ENCODE measurements at regions not wholly inside any gene's neighbourhood (a gene's known extent, or its start where the extent isn't known, plus 50 kb on each side); places are given as distances from the start of the nearest gene placed in this dataset.

GRCh38 chr5:68618501-68618900, 402.9 kb downstream of the PIK3R1 start:
- TF ChIP-seq, protein P1, sequence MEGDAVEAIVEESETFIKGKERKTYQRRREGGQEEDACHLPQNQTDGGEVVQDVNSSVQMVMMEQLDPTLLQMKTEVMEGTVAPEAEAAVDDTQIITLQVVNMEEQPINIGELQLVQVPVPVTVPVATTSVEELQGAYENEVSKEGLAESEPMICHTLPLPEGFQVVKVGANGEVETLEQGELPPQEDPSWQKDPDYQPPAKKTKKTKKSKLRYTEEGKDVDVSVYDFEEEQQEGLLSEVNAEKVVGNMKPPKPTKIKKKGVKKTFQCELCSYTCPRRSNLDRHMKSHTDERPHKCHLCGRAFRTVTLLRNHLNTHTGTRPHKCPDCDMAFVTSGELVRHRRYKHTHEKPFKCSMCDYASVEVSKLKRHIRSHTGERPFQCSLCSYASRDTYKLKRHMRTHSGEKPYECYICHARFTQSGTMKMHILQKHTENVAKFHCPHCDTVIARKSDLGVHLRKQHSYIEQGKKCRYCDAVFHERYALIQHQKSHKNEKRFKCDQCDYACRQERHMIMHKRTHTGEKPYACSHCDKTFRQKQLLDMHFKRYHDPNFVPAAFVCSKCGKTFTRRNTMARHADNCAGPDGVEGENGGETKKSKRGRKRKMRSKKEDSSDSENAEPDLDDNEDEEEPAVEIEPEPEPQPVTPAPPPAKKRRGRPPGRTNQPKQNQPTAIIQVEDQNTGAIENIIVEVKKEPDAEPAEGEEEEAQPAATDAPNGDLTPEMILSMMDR (IDR thresholded peaks at IDR 0.05; ENCODE audit: insufficient read depth, low read length): no peak
- no peak for DNase-seq (ENCODE audit: low read depth)
- no peak overlapping the region for H3K4me3 ChIP-seq (ENCODE audit: low read depth, low read length)

DNA sequence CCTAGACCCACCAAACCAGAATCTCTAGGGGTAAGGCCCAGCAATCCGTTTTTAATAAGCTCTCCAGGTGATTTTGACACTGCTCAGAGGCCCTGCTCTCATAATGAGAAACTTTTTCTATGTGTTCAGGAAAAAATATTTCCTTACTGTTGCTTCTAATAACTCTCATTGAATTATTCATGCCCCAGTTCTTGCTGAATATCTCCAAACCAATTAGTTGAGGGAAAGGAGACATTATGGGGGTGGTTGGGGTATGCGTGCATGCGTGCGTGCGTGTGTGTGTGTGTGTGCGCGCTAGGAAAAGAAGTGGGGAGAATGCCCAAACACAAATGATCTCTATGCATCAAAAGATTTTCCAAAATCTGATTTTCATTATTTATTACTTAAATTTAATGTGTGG, 411.4 kb downstream of the PIK3R1 start:
- TF ChIP-seq, protein P1 (IDR thresholded peaks at IDR 0.05; ENCODE audit: insufficient read depth, low read length): no peak
- no peak overlapping the region for H3K4me3 ChIP-seq (ENCODE audit: low read depth, low read length)
- DNase-seq (ENCODE audit: low read depth): no peak

DNA sequence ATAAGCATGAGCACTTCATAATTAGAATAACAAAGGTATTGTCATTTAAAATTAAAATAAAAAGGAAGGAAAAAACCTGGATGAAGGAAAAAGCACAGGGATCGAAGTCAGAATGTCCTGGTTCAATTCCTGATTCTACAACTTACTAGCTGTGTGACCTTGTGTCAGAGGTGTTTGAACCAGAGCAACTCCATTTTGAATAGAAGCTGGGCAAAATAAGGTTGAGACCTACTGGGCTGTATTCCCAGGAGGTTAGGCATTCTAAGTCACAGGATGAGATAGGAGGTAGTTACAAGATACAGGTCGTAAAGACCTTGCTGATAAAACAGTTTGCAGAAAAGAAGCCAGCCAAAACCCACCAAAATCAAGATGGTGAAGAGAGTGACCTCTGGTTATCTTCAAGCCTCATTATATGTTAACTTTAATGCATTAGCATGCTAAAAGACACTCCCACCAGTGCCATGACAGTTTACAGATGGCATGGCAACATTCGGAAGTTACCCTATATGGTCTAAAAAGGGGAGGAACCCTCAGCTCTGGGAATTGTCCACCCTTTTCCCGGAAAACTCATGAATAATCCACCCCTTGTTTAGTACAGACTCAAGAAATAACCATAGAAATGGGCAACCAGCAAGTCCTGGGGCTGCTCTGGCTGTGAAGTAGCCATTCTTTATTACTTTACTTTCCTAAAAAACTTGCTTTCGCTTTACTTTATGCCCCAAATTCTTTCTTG, 412.7 kb downstream of the PIK3R1 start:
- no peak overlapping the region for H3K4me3 ChIP-seq (ENCODE audit: low read depth, low read length)
- TF ChIP-seq, protein P1 (IDR thresholded peaks at IDR 0.05; ENCODE audit: insufficient read depth, low read length): no peak
- DNase-seq (ENCODE audit: low read depth): no peak

- TF ChIP-seq, protein P1 (IDR thresholded peaks at IDR 0.05; ENCODE audit: insufficient read depth, low read length): no peak
- H3K4me3 ChIP-seq (ENCODE audit: low read depth, low read length): no peak overlapping the region
- DNase-seq (ENCODE audit: low read depth): no peak
These were observed 414.8 kb downstream of the PIK3R1 start for GRCh38 chr5:68630354-68630753.

- DNase-seq (ENCODE audit: low read depth): no peak
- TF ChIP-seq, protein P1 (IDR thresholded peaks at IDR 0.05; ENCODE audit: insufficient read depth, low read length): no peak
- no peak overlapping the region for H3K4me3 ChIP-seq (ENCODE audit: low read depth, low read length)
These were observed 416.3 kb downstream of the PIK3R1 start for GRCh38 chr5:68631884-68632283.

DNA sequence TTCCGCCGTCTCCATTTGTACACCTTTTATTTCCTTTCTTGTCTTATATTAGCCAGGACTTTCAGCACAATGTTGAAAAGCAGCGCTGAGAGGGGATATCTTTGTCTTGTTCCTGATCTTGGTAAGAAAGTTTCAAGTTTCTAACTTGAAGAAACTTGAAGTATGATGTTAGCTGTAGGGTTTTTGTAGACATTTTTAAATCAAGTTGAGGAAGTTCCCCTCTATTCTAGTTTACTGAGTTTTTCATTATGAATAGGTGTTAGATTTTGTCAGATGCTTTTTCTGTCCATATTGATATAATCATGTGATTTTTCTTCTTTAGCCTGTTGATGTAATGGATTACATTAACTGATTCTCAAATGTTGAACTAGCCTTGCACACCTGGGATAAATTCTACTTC, 425.7 kb downstream of the PIK3R1 start:
- no peak overlapping the region for H3K4me3 ChIP-seq (ENCODE audit: low read depth, low read length)
- no peak for DNase-seq (ENCODE audit: low read depth)
- TF ChIP-seq, protein P1 (IDR thresholded peaks at IDR 0.05; ENCODE audit: insufficient read depth, low read length): no peak

DNA sequence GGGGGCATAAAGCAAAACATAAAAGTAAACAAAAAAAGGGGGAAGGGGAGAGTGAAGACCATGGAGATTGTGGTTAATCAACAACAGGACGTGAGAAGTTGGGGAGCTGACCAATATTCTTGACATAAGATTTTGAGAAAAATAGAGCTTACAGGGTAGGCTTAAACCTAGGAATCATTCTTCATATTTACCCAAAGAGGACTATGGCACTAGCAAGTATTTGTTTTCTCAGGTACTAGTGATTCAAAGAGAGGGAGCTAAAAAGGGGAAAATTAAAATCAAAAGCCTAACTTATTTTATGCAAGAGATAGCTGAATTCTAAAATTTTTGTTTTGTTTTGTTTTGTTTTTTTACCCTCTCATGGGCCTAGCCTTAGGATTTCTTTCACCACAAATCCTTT, 427.5 kb downstream of the PIK3R1 start:
- TF ChIP-seq, protein P1 (IDR thresholded peaks at IDR 0.05; ENCODE audit: insufficient read depth, low read length): no peak
- no peak for DNase-seq (ENCODE audit: low read depth)
- H3K4me3 ChIP-seq (ENCODE audit: low read depth, low read length): no peak overlapping the region

All from fibroblast of the aortic adventitia (primary cell).